ENCODE measurements at regions not wholly inside any gene's neighbourhood (a gene's known extent, or its start where the extent isn't known, plus 50 kb on each side); places are given as distances from the start of the nearest gene placed in this dataset.

GRCh38 chrX:139203651-139204570 is 326.6 kb upstream of the F9 start:
- Histone ChIP-seq H3K27me3 (peaks cover 64% of the 10 kb centered on the region), H3K27ac (peak overlapping the region; percentile 68)

GRCh38 chrX:139202742-139203420 is 327.7 kb upstream of the F9 start:
- Histone ChIP-seq H3K36me3 (no peaks in the 10 kb centered on the region), H4K20me1 (peaks cover 5% of the 10 kb centered on the region; the same call in 1 of the 2 replicates), H3K9me3 (peaks cover 10% of the 10 kb centered on the region; the same call in 1 of the 2 replicates), H3K4me1 (no peaks in the 10 kb centered on the region), H3K27ac (no peak overlapping the region), H3K4me2 (no peak overlapping the region), H3K4me3 (no peak overlapping the region), H3K9ac (no peak overlapping the region), H3K27me3 (peaks cover 64% of the 10 kb centered on the region)
- TF ChIP-seq Cebpa-rat (IDR thresholded peaks at IDR 0.05) = no peak

More at GRCh38 chrX:139203651-139204570, 326.6 kb upstream of the F9 start:
- H3K9ac ChIP-seq = peak overlapping the region; percentile 77
- H3K4me1 ChIP-seq = no peaks in the 10 kb centered on the region
- H3K9me3 ChIP-seq = peaks cover 10% of the 10 kb centered on the region; the same call in 1 of the 2 replicates
- H3K4me2 ChIP-seq = peak overlapping the region; percentile 73
- peak overlapping the region; percentile 71 for H3K4me3 ChIP-seq
- TF ChIP-seq Cebpa-rat (IDR thresholded peaks at IDR 0.05) = no peak
- no peaks in the 10 kb centered on the region for H3K36me3 ChIP-seq
- H4K20me1 ChIP-seq = peaks cover 5% of the 10 kb centered on the region; the same call in 1 of the 2 replicates

- no peak for TF ChIP-seq Cebpa-rat (IDR thresholded peaks at IDR 0.05)
- H3K4me3 ChIP-seq = no peak overlapping the region
Measured at GRCh38 chrX:139201924-139202323, 328.6 kb upstream of the F9 start.

GRCh38 chrX:139200793-139201192 is 329.7 kb upstream of the F9 start:
- Histone ChIP-seq H3K27ac (no peak overlapping the region), H3K4me3 (no peak overlapping the region), H3K9me3 (peaks cover 10% of the 10 kb centered on the region; the same call in 1 of the 2 replicates), H3K36me3 (no peaks in the 10 kb centered on the region), H3K4me1 (no peaks in the 10 kb centered on the region), H4K20me1 (peaks cover 5% of the 10 kb centered on the region; the same call in 1 of the 2 replicates), H3K27me3 (peaks cover 69% of the 10 kb centered on the region), H3K4me2 (no peak overlapping the region), H3K9ac (no peak overlapping the region)
- no peak for TF ChIP-seq Cebpa-rat (IDR thresholded peaks at IDR 0.05)

More at GRCh38 chrX:139201924-139202323, 328.6 kb upstream of the F9 start:
- Histone ChIP-seq H3K4me1 (no peaks in the 10 kb centered on the region), H3K9me3 (peaks cover 10% of the 10 kb centered on the region; the same call in 1 of the 2 replicates), H3K9ac (no peak overlapping the region), H3K4me2 (no peak overlapping the region), H3K36me3 (no peaks in the 10 kb centered on the region), H3K27ac (no peak overlapping the region), H4K20me1 (peaks cover 5% of the 10 kb centered on the region; the same call in 1 of the 2 replicates), H3K27me3 (peaks cover 66% of the 10 kb centered on the region)

GRCh38 chrX:139200346-139200745 is 330.2 kb upstream of the F9 start:
- Histone ChIP-seq H3K9me3 (peaks cover 10% of the 10 kb centered on the region; the same call in 1 of the 2 replicates), H3K4me3 (no peak overlapping the region), H3K36me3 (no peaks in the 10 kb centered on the region), H4K20me1 (peaks cover 5% of the 10 kb centered on the region; the same call in 1 of the 2 replicates), H3K27ac (no peak overlapping the region), H3K4me2 (no peak overlapping the region), H3K9ac (no peak overlapping the region), H3K4me1 (no peaks in the 10 kb centered on the region), H3K27me3 (peaks cover 72% of the 10 kb centered on the region)
- TF ChIP-seq Cebpa-rat (IDR thresholded peaks at IDR 0.05) = no peak

- Histone ChIP-seq H3K9me3 (peaks cover 8% of the 10 kb centered on the region), H3K4me2 (no peak overlapping the region), H3K27ac (no peak overlapping the region), H4K20me1 (peaks cover 5% of the 10 kb centered on the region; the same call in 1 of the 2 replicates), H3K27me3 (peaks cover 76% of the 10 kb centered on the region), H3K9ac (no peak overlapping the region), H3K36me3 (no peaks in the 10 kb centered on the region), H3K4me1 (no peaks in the 10 kb centered on the region), H3K4me3 (no peak overlapping the region)
- no peak for TF ChIP-seq Cebpa-rat (IDR thresholded peaks at IDR 0.05)
Measured at GRCh38 chrX:139199933-139200332, 330.6 kb upstream of the F9 start.

- no peak overlapping the region for H3K27ac ChIP-seq
- peaks cover 9% of the 10 kb centered on the region for H3K9me3 ChIP-seq
- H3K4me1 ChIP-seq = no peaks in the 10 kb centered on the region
- H3K4me3 ChIP-seq = no peak overlapping the region
- H3K4me2 ChIP-seq = no peak overlapping the region
- no peak overlapping the region for H3K9ac ChIP-seq
- peaks cover 5% of the 10 kb centered on the region; the same call in 1 of the 2 replicates for H4K20me1 ChIP-seq
- no peak for TF ChIP-seq Cebpa-rat (IDR thresholded peaks at IDR 0.05)
- no peaks in the 10 kb centered on the region for H3K36me3 ChIP-seq
- H3K27me3 ChIP-seq = peaks cover 86% of the 10 kb centered on the region
Measured at GRCh38 chrX:139198936-139199335, 331.6 kb upstream of the F9 start.

- Histone ChIP-seq H3K9ac (no peak overlapping the region), H3K4me3 (no peak overlapping the region), H3K4me1 (no peaks in the 10 kb centered on the region), H3K4me2 (no peak overlapping the region), H3K27me3 (peaks cover 91% of the 10 kb centered on the region), H3K27ac (no peak overlapping the region), H4K20me1 (peaks cover 9% of the 10 kb centered on the region; the same call in 1 of the 2 replicates), H3K9me3 (peaks cover 9% of the 10 kb centered on the region), H3K36me3 (no peaks in the 10 kb centered on the region)
- TF ChIP-seq Cebpa-rat (IDR thresholded peaks at IDR 0.05) = no peak
Measured at GRCh38 chrX:139196890-139197289, 333.6 kb upstream of the F9 start.

GRCh38 chrX:139194571-139195280 is 335.8 kb upstream of the F9 start:
- peaks cover 9% of the 10 kb centered on the region; the same call in 1 of the 2 replicates for H4K20me1 ChIP-seq
- no peaks in the 10 kb centered on the region for H3K4me1 ChIP-seq
- peaks cover 94% of the 10 kb centered on the region for H3K27me3 ChIP-seq
- H3K9ac ChIP-seq = no peak overlapping the region
- H3K27ac ChIP-seq = no peak overlapping the region
- H3K9me3 ChIP-seq = peaks cover 9% of the 10 kb centered on the region
- no peak for TF ChIP-seq Cebpa-rat (IDR thresholded peaks at IDR 0.05)
- no peak overlapping the region for H3K4me2 ChIP-seq
- H3K36me3 ChIP-seq = no peaks in the 10 kb centered on the region
- H3K4me3 ChIP-seq = no peak overlapping the region

All from BLaER1 (cell line).